Keratinocyte (primary cell): ENCODE measurements at regions not wholly inside any gene's neighbourhood (a gene's known extent, or its start where the extent isn't known, plus 50 kb on each side); places are given as distances from the start of the nearest gene placed in this dataset.
"Not testable (repeated sequence)": the region's sequence is repeated elsewhere in the genome, so short reads cannot be mapped to it uniquely, and the experiment has no call there.

Experiments
- CTCF ChIP-seq, 3 experiments: IDR thresholded peaks in 1 of 3; conservative IDR thresholded peaks in 1 of 3; optimal IDR thresholded peaks in 1 of 3; 2 replicates in 2 of 3; 3 replicates in 1 of 3; pipeline versions ENCODE3 to v1.5.1; 2011; ENCODE audit warnings: low read length in 3 of 3, mild to moderate bottlenecking in 3 of 3, moderate library complexity in 2 of 3, control low read depth in 1 of 3, inconsistent platforms in 1 of 3; ENCODE audit not compliant: insufficient read depth in 2 of 3; ENCODE audit errors: extremely low read depth in 1 of 3
- EZH2 ChIP-seq: IDR thresholded peaks from one replicate; pipeline ENCODE4 v1.6.1; 2012; ENCODE audit warnings: inconsistent platforms, mild to moderate bottlenecking, low read length, moderate library complexity

GRCh38 chr4:117175369-117175768, 90.0 kb upstream of the TRAM1L1 start:
- not testable (repeated sequence) for TF ChIP-seq CTCF (optimal IDR thresholded peaks at IDR 0.05 in 1 of 3, IDR thresholded peaks at IDR 0.05 in 1 of 3, conservative IDR thresholded peaks at IDR 0.05 in 1 of 3; ENCODE audit: extremely low read depth in 1 of 3, insufficient read depth in 2 of 3, low read length in 3 of 3); EZH2
